Prostate gland (tissue), 2 donors: ENCODE measurements at regions not wholly inside any gene's neighbourhood (a gene's known extent, or its start where the extent isn't known, plus 50 kb on each side); places are given as distances from the start of the nearest gene placed in this dataset.

Experiments
- DNase-seq: peaks from one replicate; pipeline ENCODE4 v3.0.0-alpha.2; 2019; ENCODE audit warnings: low spot score
- H3K27ac ChIP-seq, 2 donors: fragments of 200-600 bp; sonication (generic); 2 replicates each; pipeline ENCODE4 v1.5.1; 2017 to 2019
- H3K27me3 ChIP-seq: fragments of 200-600 bp; sonication (generic); replicated peaks from 2 replicates; pipeline ENCODE4 v1.5.1; 2019; ENCODE audit not compliant: insufficient read depth
- H3K36me3 ChIP-seq, 2 donors: fragments of 200-600 bp; sonication (generic); 1 replicate in 1 of 2; 2 replicates in 1 of 2; pipeline versions ENCODE4 v1.5.1 to v1.8.1; 2017 to 2019
- H3K4me1 ChIP-seq: fragments of 200-600 bp; sonication (generic); replicated peaks from 2 replicates; pipeline ENCODE4 v1.5.1; 2019
- H3K4me3 ChIP-seq, 2 donors: fragments of 200-600 bp; sonication (generic); 2 replicates each; pipeline ENCODE4 v1.5.1; 2017 to 2019
- H3K9me3 ChIP-seq: fragments of 200-600 bp; sonication (generic); 2 replicates; pipeline ENCODE4 v1.5.1; 2017
- POLR2A ChIP-seq: fragments of 450-650 bp; IDR thresholded peaks from one replicate; pipeline ENCODE4 v1.6.1; 2016; ENCODE audit warnings: antibody characterized with exemption, mild to moderate bottlenecking
- POLR2AphosphoS5 ChIP-seq: sonication (generic); formaldehyde crosslinking; IDR thresholded peaks from one replicate; pipeline ENCODE4 v1.6.1; 2017; ENCODE audit warnings: antibody characterized with exemption
- WGBS: methylation state at CpG from one replicate; pipeline ENCODE4 v1.1.5; 2018; 5-methylcytosine and 5-hydroxymethylcytosine counted together
- intact Hi-C: fragments of 100-400 bp; cut with DNase I; formaldehyde crosslinking; loops from one replicate; pipeline ENCODE4 v1.14.2; 2022
- TF ChIP-seq, protein P1 (sequence below), 4 experiments: fragments of 200-600 bp in 2 of 4; fragments of 450-650 bp in 2 of 4; sonication (generic) in 2 of 4; IDR thresholded peaks; 1 replicate in 3 of 4; 2 replicates in 1 of 4; pipeline ENCODE4 v1.5.1; 2016 to 2019; ENCODE audit warnings: antibody characterized with exemption in 4 of 4, mild to moderate bottlenecking in 2 of 4, moderate library complexity in 2 of 4

- no peak overlapping the region for H3K27ac ChIP-seq
- H3K27me3 ChIP-seq, result no peaks in the 10 kb centered on the region
- H3K4me3 ChIP-seq, result no peak overlapping the region
- no peak for DNase-seq
- TF ChIP-seq, protein P1, sequence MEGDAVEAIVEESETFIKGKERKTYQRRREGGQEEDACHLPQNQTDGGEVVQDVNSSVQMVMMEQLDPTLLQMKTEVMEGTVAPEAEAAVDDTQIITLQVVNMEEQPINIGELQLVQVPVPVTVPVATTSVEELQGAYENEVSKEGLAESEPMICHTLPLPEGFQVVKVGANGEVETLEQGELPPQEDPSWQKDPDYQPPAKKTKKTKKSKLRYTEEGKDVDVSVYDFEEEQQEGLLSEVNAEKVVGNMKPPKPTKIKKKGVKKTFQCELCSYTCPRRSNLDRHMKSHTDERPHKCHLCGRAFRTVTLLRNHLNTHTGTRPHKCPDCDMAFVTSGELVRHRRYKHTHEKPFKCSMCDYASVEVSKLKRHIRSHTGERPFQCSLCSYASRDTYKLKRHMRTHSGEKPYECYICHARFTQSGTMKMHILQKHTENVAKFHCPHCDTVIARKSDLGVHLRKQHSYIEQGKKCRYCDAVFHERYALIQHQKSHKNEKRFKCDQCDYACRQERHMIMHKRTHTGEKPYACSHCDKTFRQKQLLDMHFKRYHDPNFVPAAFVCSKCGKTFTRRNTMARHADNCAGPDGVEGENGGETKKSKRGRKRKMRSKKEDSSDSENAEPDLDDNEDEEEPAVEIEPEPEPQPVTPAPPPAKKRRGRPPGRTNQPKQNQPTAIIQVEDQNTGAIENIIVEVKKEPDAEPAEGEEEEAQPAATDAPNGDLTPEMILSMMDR (IDR thresholded peaks at IDR 0.05), result no peak
- TF ChIP-seq POLR2AphosphoS5, result no peak
- no peak for TF ChIP-seq POLR2A
- H3K4me1 ChIP-seq, result no peaks in the 10 kb centered on the region
- 40% methylated on average over 3 of the region's 3 CpGs for WGBS
- intact Hi-C loops, result no loop called here
- H3K36me3 ChIP-seq, result no peaks in the 10 kb centered on the region
- H3K9me3 ChIP-seq, result no peaks in the 10 kb centered on the region
Measured at GRCh38 chr5:135660826-135661575, 82.2 kb upstream of the CXCL14 start.

DNA sequence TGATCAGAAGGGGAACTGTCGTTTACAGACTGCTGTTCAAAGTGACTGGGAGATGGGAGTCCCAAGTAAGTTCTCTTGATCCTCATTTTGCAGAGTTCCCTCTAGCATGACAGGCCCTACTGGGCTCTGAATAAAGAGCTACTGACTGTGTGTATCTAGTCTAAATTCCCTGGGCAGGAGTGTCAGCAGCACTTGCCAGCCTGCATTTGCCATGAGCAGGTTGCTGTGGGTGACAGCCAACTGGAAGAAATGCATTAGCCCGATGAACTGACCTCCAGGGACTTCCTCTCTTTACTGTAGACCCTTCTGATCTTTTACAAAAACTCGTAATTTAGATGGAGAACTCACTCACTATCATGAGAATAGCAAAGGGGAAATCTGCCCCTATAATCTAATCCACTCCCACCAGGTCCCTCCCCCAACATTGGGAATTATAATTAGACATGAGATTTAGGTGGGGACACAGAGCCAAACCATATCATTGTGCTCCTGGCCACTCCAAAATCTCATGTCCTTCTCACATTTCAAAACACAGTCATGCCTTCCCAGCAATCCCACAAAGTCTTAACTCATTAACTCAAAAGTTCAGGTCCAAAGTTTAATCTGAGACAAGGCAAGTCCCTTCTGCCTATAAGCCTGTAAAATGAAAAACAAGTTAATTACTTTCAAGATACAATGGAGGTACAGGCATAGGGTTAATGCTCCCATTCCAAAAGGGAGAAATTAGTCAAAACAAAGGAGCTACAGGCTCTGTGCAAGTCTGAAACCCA, 78.9 kb upstream of the CXCL14 start:
- 56% methylated on average over 3 of the region's 3 CpGs for WGBS

DNA sequence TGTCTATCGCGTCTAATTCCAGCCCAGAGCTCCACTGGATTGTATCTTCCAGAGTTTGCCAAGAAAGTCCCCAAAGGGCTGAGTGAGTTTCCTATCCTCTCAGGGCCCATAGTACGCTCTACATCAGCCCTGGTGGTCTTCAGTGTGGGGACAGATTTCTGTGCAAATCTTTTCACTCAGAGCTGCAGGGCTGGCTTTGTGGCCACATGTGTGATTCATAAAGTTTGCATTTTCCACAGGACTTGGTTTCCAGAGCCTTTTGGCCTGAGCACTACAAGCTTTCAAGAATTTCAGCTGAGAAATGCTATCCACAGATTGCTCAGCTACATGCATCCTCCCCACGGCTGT, 76.7 kb upstream of the CXCL14 start:
- Histone ChIP-seq H3K4me1 (no peaks in the 10 kb centered on the region), H3K4me3 (no peak overlapping the region), H3K9me3 (no peaks in the 10 kb centered on the region), H3K27me3 (no peaks in the 10 kb centered on the region), H3K36me3 (no peaks in the 10 kb centered on the region), H3K27ac (no peak overlapping the region)
- intact Hi-C loops, result no loop called here
- no peak for DNase-seq
- WGBS, result 88% methylated on average over 4 of the region's 4 CpGs
- TF ChIP-seq, protein P1 (IDR thresholded peaks at IDR 0.05), result no peak
- no peak for TF ChIP-seq POLR2A
- no peak for TF ChIP-seq POLR2AphosphoS5

More for the DNA sequence above, 78.9 kb upstream of the CXCL14 start:
- Histone ChIP-seq H3K27me3 (no peaks in the 10 kb centered on the region), H3K4me1 (no peaks in the 10 kb centered on the region), H3K9me3 (no peaks in the 10 kb centered on the region), H3K27ac (no peak overlapping the region), H3K36me3 (no peaks in the 10 kb centered on the region), H3K4me3 (no peak overlapping the region)
- intact Hi-C loops, result no loop called here
- DNase-seq, result no peak
- TF ChIP-seq, protein P1 (IDR thresholded peaks at IDR 0.05), result no peak
- TF ChIP-seq POLR2A (no peak), POLR2AphosphoS5 (no peak)

- intact Hi-C loops, result no loop called here
- no peaks in the 10 kb centered on the region for H3K9me3 ChIP-seq
- DNase-seq, result no peak
- 72% methylated on average over 12 of the region's 12 CpGs for WGBS
- H3K4me1 ChIP-seq, result no peaks in the 10 kb centered on the region
- no peaks in the 10 kb centered on the region for H3K27me3 ChIP-seq
- no peaks in the 10 kb centered on the region for H3K36me3 ChIP-seq
- no peak overlapping the region for H3K27ac ChIP-seq
- no peak overlapping the region for H3K4me3 ChIP-seq
- no peak for TF ChIP-seq POLR2AphosphoS5
- TF ChIP-seq POLR2A, result no peak
- TF ChIP-seq, protein P1 (IDR thresholded peaks at IDR 0.05), result no peak
Measured at GRCh38 chr5:135654761-135655467, 76.1 kb upstream of the CXCL14 start.
